Tibial nerve (tissue), 4 donors: ENCODE measurements at regions not wholly inside any gene's neighbourhood (a gene's known extent, or its start where the extent isn't known, plus 50 kb on each side); places are given as distances from the start of the nearest gene placed in this dataset.

Experiments used
- DNase-seq, 2 donors: peaks; one replicate each; pipeline ENCODE4 v3.0.0-alpha.2; 2019; ENCODE audit warnings: low spot score in 2 of 2
- H3K27ac ChIP-seq, 4 donors: fragments of 200-600 bp; sonication (generic) in 3 of 4; one replicate each; pipeline ENCODE4 v1.5.1; 2017 to 2019; ENCODE audit warnings: mild to moderate bottlenecking in 1 of 4
- H3K27me3 ChIP-seq, 2 donors: fragments of 200-600 bp; sonication (generic) in 1 of 2; one replicate each; pipeline versions ENCODE4 v1.5.1 to v1.6.0; 2017 to 2019
- H3K36me3 ChIP-seq, 3 donors: fragments of 200-600 bp; sonication (generic); one replicate each; pipeline ENCODE4 v1.5.1; 2018 to 2019
- H3K4me1 ChIP-seq, 4 donors: fragments of 200-600 bp; sonication (generic) in 3 of 4; one replicate each; pipeline ENCODE4 v1.5.1; 2017 to 2019
- H3K4me3 ChIP-seq, 4 donors: fragments of 200-600 bp; sonication (generic) in 3 of 4; one replicate each; pipeline ENCODE4 v1.5.1; 2017 to 2019; ENCODE audit warnings: mild to moderate bottlenecking in 1 of 4, moderate library complexity in 1 of 4
- H3K9me3 ChIP-seq, 4 donors: fragments of 200-600 bp; sonication (generic) in 3 of 4; one replicate each; pipeline ENCODE4 v1.5.1; 2017 to 2019
- CTCF ChIP-seq, 5 experiments: fragments of 200-600 bp in 3 of 5; fragments of 450-650 bp in 2 of 5; sonication (generic) in 3 of 5; IDR thresholded peaks; one replicate each; pipeline ENCODE4 v1.5.1; 2016 to 2019; ENCODE audit warnings: antibody characterized with exemption in 5 of 5, mild to moderate bottlenecking in 3 of 5, moderate library complexity in 2 of 5
- EP300 ChIP-seq, 2 donors: sonication (generic); formaldehyde crosslinking; IDR thresholded peaks; one replicate each; pipeline ENCODE4 v1.6.1; 2017; ENCODE audit warnings: antibody characterized with exemption in 2 of 2, mild to moderate bottlenecking in 1 of 2
- POLR2A ChIP-seq, 2 donors: fragments of 450-650 bp; IDR thresholded peaks; one replicate each; pipeline ENCODE4 v1.6.1; 2017; ENCODE audit warnings: antibody characterized with exemption in 2 of 2, mild to moderate bottlenecking in 2 of 2, moderate library complexity in 2 of 2
- WGBS, 2 donors: methylation state at CpG; one replicate each; pipeline ENCODE4 v1.1.5; 2018; 5-methylcytosine and 5-hydroxymethylcytosine counted together

GRCh38 chr5:38757451-38758245, 88.2 kb upstream of the OSMR start:
- 81 to 88% methylated on average over 3 of the region's 3 CpGs for WGBS, 2 donors
- H3K27ac ChIP-seq: no peak overlapping the region
- H3K36me3 ChIP-seq: no peaks in the 10 kb centered on the region
- H3K9me3 ChIP-seq: no peaks in the 10 kb centered on the region
- H3K27me3 ChIP-seq: no peaks in the 10 kb centered on the region
- peaks cover 0 to 16% (median 0%) of the 10 kb centered on the region in 4 donors for H3K4me1 ChIP-seq
- H3K4me3 ChIP-seq: no peak overlapping the region
- no peak for DNase-seq
- TF ChIP-seq EP300 (IDR thresholded peaks at IDR 0.05): no peak

GRCh38 chr5:38758774-38759600, 86.8 kb upstream of the OSMR start:
- peak overlapping the region in 1 of 4 donors; percentile 14 for H3K4me3 ChIP-seq
- H3K27me3 ChIP-seq: no peaks in the 10 kb centered on the region
- TF ChIP-seq CTCF (IDR thresholded peaks at IDR 0.05) (no peak), EP300 (IDR thresholded peaks at IDR 0.05) (no peak), POLR2A (IDR thresholded peaks at IDR 0.05) (no peak)
- peaks cover 0 to 16% (median 0%) of the 10 kb centered on the region in 4 donors for H3K4me1 ChIP-seq
- WGBS, 2 donors: 26 to 31% methylated on average over 10 of the region's 10 CpGs
- H3K9me3 ChIP-seq: no peaks in the 10 kb centered on the region
- no peak for DNase-seq
- no peaks in the 10 kb centered on the region for H3K36me3 ChIP-seq
- H3K27ac ChIP-seq: no peak overlapping the region

GRCh38 chr5:38764937-38765391, 80.8 kb upstream of the OSMR start:
- WGBS, 2 donors: 37 to 42% methylated on average over 4 of the region's 4 CpGs
- H3K36me3 ChIP-seq: no peaks in the 10 kb centered on the region
- H3K27me3 ChIP-seq: no peaks in the 10 kb centered on the region
- DNase-seq: no peak
- peaks cover 0 to 23% (median 2%) of the 10 kb centered on the region in 4 donors for H3K4me1 ChIP-seq
- H3K9me3 ChIP-seq: peaks cover 0 to 12% (median 0%) of the 10 kb centered on the region in 4 donors
- TF ChIP-seq POLR2A (IDR thresholded peaks at IDR 0.05): no peak
- TF ChIP-seq EP300 (IDR thresholded peaks at IDR 0.05): no peak
- TF ChIP-seq CTCF (IDR thresholded peaks at IDR 0.05): no peak
- H3K4me3 ChIP-seq: no peak overlapping the region
- no peak overlapping the region for H3K27ac ChIP-seq

- TF ChIP-seq CTCF (IDR thresholded peaks at IDR 0.05) (no peak), POLR2A (IDR thresholded peaks at IDR 0.05) (no peak), EP300 (IDR thresholded peaks at IDR 0.05) (no peak)
- no peaks in the 10 kb centered on the region for H3K27me3 ChIP-seq
- no peak overlapping the region for H3K27ac ChIP-seq
- H3K36me3 ChIP-seq: no peaks in the 10 kb centered on the region
- DNase-seq: no peak
- 20 to 26% methylated on average over 5 of the region's 5 CpGs for WGBS, 2 donors
- peaks cover 0 to 23% (median 2%) of the 10 kb centered on the region in 4 donors for H3K4me1 ChIP-seq
- H3K4me3 ChIP-seq: no peak overlapping the region
- H3K9me3 ChIP-seq: peaks cover 0 to 12% (median 0%) of the 10 kb centered on the region in 4 donors
Measured at GRCh38 chr5:38765399-38765861, 80.4 kb upstream of the OSMR start.

GRCh38 chr5:38766151-38766550, 79.7 kb upstream of the OSMR start:
- Histone ChIP-seq H3K4me3 (no peak overlapping the region), H3K9me3 (peaks cover 0 to 12% (median 0%) of the 10 kb centered on the region in 4 donors), H3K27ac (no peak overlapping the region), H3K36me3 (no peaks in the 10 kb centered on the region), H3K4me1 (peaks cover 0 to 23% (median 2%) of the 10 kb centered on the region in 4 donors), H3K27me3 (no peaks in the 10 kb centered on the region)
- WGBS, 2 donors: 72 to 77% methylated on average over 2 of the region's 2 CpGs
- TF ChIP-seq POLR2A (IDR thresholded peaks at IDR 0.05) (no peak), CTCF (IDR thresholded peaks at IDR 0.05) (no peak), EP300 (IDR thresholded peaks at IDR 0.05) (no peak)
- DNase-seq: no peak
